DMS79 treated with DMSO at 0.1 percent for 48 hours (cell line): ENCODE measurements at regions not wholly inside any gene's neighbourhood (a gene's known extent, or its start where the extent isn't known, plus 50 kb on each side); places are given as distances from the start of the nearest gene placed in this dataset.
"Not testable (repeated sequence)": the region's sequence is repeated elsewhere in the genome, so short reads cannot be mapped to it uniquely, and the experiment has no call there.

ENCODE experiments used
- DNase-seq: peaks from one replicate; lab custom pipeline; 2025; lab: John Stamatoyannopoulos, UW

DNA sequence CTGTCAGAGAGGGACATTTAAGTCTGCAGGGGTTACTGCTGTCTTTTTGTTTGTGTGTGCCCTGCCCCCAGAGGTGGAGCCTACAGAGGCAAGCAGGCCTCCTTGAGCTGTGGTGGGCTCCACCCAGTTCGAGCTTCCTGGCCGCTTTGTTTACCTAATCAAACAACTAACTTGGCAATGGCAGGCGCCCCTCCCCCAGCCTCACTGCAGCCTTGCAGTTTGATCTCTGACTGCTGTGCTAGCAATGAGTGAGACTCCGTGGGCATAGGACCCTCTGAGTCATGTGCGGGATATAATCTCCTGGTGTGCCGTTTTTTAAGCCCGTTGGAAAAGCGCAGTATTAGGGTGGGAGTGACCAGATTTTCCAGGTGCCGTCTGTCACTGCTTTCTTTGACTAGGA is 216.8 kb upstream of the CDKN2B start:
- not testable (repeated sequence) for DNase-seq

DNA sequence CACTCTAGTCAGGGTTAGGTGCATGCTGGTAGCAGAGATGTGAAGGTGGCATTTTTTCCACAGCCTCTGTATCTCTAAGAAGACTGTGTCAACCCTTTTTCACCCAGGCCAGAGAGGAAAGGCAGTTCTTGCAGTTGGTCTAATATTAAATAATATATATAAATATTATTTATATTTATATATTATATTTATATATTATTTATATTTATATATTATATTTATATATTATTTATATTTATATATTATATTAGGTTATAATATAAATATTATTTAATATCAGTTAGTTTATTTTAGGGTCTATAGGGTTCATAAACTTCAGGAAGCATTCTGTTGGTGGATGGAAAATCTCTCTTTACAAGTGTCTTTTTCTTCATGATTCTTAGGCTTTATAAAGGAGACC is 218.6 kb upstream of the DMRTA1 start:
- DNase-seq, result no peak

DNA sequence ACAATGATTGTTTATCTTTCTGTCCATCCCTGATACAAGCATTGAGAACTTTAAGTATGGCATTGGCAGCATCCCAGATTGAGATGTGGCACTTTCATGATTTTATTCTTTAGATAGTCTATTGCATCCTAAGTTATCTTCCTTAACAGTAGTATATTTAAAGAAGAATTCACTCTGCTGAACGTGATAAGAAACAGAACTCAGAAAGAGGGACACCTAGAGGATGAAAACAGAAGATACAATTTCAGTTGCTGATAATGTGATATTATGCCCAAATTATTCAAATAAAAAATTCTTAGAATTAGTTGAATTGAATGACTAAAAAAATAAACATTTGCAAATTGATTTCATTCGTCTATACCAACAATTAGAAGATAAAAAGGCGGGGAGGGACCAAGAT is 218.1 kb upstream of the DMRTA1 start:
- DNase-seq, result no peak

DNA sequence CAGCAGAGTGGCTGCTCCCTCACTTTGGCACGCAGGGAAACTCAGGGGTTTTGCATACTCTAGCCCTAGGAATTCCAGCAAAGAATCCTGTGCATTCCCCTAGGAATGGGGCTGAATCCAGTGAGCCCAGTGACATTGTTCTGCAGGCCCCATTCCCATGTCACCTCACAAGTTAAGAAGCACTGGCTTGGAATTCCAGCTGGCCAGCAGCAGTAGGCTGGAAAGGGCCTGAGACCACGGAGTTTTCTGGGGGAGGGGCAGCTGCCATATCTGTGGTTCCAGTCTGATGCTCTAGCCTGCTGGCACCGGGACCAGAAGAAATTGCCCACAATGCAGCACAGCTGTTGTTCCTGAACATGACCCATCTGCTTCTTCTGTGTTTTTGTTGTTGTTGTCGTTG is 217.6 kb upstream of the DMRTA1 start:
- no peak for DNase-seq

DNA sequence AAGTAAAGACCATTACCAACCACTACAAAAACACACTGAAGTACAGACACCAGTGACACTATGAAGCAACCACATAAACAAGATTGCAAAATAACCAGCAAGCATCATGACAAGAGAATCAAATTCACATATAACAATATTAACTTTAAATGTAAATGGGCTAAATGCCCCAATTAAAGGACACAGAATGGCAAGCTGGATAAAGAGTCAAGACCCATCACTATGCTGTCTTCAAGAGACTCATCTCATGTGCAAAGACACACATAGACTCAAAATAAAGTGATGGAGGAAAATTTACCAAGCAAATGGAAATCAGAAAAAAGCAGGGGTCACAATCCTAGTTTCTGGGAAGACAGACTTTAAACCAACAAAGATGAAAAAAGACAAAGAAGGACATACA is 215.3 kb upstream of the DMRTA1 start:
- not testable (repeated sequence) for DNase-seq

DNA sequence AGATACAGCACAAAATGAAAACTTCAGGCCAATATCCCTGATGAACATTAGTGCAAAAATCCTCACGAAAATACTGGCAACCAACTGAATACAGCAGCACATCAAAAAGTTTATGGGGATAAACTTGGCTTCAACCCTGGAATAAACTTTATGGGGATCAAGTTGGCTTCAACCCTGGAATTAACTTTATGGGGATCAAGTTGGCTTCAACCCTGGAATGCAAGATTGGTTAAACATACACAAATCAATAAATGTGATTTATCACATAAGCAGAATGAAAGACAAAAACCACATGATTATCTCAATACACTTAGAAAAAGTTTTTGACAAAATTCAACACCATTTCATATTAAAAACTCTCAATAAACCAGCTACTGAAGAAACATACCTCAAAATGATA is 213.7 kb upstream of the DMRTA1 start:
- DNase-seq, result no peak

DNA sequence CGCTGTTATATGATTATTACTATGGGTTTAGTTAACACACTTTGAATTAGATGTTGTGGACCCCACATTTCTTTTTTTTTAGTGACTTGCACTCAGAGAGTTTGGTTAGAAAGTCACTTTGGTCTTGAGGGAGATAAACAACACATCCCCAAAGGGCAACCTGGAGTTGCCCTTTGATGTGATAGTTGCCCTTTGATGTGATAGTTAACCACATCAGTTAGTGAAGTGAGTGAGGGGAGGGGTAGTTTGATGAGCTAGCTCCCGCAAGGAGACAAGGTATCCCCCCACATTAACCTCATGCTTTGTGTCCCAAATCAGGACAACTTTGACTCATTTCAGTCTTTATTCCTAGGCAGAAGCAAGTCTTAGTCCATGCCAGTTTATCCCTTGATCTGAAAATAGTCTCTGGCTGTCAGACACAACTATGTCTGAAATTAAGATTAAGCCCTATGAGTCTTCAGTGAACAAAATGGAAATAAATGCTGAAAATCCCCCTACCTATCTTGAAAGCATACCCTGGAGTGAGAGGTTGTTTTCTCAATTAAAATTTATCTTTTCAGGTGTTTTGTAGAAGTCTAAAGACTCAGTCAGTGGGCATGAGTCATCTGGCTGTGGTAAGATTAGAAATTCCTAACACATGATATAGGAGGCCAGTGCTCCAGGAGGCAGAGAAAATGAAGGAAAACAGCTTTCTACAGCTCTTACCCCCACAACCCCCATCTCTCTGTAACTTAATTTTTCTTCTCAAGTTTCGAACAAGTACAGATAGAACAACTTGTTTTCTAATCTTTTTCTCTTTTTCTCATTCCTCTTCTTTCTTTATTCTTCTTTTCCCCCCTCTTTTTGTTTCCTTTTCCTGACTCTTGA is 208.9 kb upstream of the DMRTA1 start:
- DNase-seq, result no peak

DNA sequence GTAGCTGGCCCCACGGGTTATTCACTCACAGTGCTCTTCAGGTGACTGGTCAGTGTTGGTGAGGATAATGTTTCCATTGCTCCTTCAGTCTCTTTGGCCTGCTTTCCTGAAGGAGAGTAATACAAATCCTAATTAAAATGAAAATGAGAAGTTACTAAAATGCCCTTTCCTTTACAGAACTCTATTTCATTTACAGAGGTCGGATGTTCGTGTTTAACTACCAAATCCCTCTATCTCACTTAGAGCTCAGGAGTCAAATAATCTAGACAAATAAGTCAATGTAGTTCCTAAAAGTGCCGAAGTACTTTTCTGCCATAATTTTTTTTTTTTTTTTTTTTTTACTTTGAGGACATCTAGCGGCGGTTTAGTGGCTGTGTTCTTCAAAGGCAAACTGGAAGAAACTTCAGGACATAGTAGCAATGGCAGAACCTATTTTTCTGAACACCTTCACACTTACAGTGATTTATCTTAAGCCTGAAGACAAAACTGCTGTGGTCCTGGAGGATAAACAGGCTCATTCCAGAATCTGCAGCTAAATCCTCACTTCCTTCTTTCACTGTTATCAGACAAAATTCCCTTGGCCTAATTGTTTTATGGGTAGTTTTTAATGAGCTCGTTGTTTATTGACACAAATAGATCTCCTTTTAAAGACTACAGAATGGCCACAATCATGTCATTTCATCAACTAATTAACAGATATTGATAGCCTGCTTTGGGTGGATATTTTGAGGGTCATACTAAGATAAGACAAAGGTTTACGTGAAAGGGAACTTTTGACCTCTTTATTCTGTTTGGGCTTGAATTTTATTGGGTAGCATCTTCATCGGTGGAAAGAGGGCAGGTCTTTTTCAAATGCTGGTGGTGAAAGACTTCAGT is 207.6 kb upstream of the DMRTA1 start:
- DNase-seq, result no peak

DNA sequence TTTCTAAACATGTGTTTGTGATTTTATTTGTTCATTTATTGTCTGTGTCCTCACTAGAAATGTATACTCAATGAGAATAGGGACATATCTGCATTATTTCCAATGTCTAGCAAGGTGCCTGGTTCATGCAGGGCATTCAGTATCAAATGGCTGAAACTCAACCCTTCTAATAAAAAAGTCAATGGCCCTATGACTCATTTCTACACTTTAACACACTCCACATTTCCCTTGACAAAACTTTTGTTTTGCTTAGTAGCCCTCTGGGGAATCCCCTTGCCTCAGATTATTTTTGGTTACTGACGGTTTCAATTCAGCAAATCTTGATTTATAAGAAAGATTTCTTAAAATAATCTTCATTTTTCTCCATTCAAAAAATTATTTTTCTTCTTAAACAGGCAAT is 206.0 kb upstream of the DMRTA1 start:
- DNase-seq, result no peak

DNA sequence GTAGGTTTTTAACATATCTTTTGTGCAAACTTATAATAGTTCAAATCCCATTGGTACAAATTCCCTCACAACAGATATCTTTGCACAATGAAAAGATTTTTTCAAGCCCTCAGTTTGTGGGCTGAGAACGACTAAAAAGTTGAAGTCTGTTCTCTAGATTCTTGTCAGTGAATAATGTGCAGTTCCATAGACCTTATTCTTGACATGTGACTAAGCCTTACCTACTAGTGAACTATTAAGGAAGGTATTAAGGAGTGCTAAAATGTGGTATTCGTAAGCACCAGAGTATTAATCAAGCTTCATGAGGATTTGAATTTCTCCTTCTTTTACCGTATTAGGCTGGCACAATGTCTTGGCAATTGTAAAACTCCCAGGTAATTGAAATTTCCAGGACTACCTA is 205.6 kb upstream of the DMRTA1 start:
- no peak for DNase-seq

DNA sequence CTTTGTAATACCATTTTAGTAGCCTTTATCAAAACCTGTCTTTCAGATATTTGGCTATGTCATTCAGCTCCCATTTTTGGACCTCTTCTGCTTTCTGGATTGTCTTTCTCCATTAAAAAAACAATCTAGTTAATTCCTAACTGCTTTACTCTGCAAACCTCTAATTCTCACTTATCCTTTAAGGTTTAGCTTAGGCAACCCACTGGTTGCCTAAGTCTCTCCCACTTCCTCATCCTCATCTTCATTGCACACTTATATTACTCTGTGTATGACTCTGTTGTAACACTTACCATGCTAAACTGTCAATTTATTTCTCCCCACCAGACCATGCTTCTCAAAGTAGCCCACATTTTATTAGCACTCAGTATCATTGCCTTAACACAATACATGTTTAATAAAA is 205.0 kb upstream of the DMRTA1 start:
- no peak for DNase-seq

DNA sequence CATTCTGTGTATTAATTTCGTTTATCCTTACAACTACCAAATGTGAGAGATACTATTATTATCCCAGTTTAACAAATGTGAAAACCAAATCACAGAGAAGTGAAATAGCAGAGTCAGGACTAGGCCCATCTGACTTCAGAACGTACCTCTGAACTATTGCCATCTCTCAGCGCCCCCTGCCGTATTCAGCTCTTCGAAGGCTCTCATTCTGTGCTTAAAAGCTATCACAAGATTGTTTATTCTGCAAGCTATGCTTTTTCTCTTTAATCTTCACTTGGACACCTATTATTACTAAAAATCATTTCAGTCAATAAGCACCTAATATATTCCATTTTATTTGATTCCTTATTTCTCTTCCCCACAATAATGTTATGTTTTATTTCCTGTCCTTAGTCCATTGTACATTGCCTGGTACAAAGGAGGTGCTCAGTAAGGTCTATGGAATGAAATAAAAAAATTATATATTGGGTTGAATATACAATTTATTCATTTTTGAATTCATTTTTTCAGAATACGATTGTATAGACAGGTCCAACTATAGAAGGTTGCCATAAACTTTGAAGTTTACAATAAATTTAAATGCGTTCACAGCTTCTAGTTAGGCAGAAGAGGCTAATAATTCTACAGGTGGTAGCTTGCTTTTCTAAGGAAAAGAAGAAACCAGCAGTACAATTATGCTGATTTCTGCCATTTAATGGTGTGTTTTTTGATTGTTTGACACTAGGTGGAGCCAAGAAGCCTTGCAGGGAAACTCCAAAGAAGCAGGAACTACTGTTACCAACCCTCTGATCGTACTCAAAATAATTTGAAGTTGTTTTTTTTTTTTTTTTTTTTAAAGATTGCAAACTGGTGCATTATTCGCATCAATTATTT is 202.2 kb upstream of the DMRTA1 start:
- peak; percentile 11 for DNase-seq

DNA sequence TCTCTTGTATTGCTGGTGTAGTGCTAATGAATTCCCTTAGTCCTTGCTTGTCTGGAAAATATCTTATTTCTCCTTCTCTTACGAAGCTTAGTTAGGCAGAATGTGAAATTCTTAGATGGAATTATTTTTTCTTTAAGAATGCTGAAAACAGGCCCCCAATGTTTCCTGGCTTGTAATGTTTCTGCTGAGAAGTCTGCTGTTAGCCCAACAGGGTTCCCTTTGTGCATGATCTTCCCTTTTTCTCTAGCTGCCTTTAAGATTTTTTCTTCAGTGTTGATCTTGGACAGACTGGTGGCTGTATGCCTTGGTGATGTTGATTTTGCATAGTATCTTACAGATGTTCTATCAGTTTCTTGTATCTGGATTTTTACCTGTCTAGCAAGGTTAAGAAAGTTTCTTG is 191.3 kb upstream of the DMRTA1 start:
- no peak for DNase-seq

DNA sequence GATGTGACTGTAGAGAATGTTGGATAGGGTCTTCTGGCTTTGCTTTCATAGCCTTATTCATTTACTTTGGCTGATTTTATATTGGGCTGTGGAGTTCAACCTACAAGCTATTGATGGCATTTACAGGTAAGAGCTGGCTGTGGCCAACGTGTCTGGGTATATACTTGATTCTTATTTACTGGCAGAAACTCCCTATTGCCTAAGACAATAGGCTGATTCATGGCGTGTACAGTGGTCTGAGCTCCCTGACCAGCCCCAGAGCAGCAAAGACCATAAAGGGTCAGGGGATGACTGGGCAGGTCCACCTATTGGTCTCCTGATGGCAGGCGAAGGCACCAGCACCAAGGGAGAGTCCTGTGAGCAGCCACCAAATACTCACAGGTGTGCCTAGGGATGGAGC is 190.2 kb upstream of the DMRTA1 start:
- no peak for DNase-seq

DNA sequence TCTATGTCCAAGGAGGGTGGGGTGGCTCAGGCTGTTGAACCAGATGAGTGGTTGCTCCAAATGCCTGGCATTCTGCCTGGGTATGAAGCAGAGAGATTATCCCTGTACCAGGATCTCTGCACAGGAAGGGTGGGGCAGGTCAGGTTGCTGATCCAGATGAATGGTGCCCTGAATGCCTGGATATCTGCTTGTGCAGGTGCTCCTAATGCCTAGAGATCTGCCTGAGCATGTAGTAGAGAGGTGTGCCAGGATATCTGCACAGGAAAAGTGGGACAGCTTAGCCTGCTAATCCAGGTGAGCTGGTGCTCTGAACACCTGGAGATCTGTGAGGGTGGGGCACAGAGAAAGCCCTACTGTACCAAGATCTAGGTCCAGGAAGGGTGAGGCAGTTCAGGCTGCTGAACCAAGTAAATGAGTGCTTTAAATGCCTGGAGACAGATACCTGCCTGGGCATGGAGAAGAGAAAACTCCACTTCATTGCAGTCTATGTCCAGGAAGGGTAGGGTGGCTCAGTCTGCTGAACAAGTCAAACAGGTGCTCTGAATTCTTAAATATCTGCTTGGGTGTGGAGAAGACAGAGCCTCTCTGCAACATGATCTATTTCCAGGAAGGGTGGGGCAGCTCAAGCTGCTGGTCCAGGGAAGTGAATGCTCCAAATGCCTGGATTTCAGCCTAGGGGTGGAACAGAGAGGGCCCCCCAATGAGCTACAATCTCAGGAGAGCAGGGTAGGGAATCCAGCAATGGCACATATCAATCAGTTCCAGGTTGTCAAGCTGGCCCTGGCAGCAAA is 189.4 kb upstream of the DMRTA1 start:
- DNase-seq, result no peak

DNA sequence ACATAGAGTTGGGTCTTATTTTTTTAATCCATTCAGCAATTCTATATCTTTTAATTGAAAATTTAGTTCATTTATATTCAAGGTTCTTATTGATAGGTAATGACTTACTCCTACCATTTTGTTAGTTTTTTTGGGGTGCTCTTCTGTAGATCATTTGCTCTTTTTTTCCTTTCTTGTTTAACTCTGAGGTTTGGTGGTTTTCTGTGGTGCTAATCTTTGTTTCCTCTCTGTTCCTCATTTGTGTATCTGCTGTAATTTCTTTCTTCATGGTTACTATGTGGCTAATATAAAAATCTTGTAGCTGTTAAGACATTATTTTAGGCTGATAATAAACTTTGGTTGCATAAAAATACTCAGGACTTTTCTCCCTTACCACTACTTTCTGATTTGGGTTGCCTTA is 181.6 kb upstream of the DMRTA1 start:
- DNase-seq, result no peak

DNA sequence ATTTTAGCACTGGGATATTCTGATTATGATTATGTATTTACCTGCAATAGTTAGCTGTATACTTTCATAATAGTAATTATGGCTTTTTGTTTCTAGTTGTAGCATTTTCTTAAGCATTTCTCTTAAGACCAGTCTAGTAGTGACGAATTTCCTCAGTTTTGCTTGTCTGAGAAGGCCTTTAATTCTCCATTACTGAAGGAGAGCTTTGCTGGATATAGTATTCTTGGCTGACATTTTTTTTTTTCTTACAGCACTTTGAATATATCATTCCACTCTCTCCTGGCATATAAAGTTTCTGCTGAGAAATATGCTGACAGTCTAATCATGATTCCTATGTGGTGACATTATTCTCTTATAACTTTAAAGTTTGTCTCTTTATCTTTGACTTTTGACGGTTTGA is 181.1 kb upstream of the DMRTA1 start:
- DNase-seq, result no peak

DNA sequence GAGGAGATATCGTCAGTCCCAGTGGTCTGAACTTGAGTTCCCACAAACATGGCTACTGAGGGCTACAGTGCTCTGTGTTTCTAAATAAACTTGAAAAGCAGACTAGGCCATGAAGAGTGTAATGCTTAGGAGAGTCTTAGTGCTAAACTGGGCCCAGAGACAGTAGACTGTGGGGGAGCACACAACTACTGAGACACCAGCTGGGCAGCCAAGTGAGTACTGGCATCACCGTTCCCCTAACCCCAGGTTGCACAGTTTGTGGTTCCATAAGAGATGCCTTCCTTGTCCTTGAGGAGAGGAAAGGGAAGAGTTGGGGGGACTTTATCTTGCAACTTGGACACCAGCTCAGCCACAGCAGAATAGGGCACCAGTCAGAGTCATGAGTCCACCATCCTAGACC is 172.1 kb upstream of the DMRTA1 start:
- no peak for DNase-seq

DNA sequence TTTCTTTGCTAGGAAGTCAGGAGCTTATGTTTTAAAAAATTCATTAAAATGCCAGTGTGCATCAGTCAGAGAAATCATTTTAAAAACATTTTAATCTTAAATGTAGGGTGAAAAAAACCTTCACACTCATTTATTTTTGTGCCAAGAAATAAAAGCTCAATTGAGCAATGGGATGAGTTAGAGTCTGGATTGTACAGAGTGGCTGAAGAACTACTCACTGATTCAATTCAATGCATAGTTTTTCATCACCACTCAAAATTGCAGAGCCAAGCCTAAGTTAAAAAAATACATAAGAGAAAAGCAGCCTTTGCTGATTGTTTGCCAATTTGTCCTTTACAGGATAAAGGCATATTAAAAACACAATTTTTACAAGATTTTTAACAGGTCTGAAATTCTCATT is 168.2 kb upstream of the DMRTA1 start:
- DNase-seq, result no peak

DNA sequence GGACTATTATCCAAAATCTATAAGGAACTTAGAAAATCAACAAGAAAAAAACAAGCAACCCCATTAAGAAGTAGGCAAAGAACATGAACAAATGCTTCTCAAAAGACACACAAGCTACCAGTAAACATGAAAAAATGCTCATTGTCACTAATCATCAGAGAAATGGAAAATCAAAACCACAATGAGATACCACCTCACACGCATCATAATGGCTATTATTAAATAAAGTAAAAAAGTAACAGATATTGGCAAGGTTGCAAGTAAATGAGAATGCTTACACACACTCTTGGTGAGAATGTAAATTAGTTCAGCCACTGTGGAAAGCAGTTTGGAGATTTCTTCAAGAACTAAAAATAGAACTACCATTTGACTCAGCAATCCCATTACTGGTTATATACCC is 167.0 kb upstream of the DMRTA1 start:
- DNase-seq, result no peak

DNA sequence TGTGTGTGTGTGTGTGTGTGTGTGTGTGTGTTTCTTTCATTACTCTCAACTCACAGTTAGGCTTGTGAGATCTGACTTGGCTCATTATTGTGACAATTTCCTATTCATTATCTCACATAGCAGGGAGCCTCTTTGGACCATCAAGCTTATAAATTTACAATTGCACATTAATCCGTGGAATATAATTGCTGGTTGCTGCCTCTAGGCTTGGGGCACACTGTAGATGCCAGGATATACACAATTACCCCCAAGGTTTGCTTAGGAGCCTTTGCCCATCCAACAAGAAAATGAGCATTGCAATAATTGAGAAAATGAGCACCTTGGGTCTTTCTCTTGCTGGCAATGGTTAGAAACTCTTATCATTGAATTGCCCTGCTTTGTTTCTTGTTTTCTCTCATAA is 161.6 kb upstream of the DMRTA1 start:
- no peak for DNase-seq

DNA sequence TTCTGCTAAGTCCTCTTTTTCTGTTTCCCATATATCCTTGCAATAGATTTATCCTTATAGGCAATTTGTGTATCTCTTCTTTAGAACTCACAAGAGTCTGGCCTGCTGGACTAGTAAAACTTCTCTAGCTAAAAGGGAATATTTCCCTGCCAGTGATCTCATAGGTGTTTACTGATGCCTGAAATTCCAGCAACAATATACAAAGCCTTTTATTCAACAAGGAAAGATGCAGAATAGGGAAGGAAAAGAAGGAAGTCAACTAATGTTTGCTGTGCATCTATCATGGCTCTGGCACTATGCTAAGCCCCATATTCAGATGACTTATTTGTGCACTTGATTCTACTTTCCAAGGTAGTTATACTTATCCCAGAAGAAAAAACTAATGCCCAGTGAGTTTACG is 160.0 kb upstream of the DMRTA1 start:
- DNase-seq, result no peak
